ENCODE measurements at regions not wholly inside any gene's neighbourhood (a gene's known extent, or its start where the extent isn't known, plus 50 kb on each side); places are given as distances from the start of the nearest gene placed in this dataset.

GRCh38 chr21:41656946-41657525 lies 109.8 kb downstream of the RIPK4 start:
- no peak overlapping the region for H3K4me3 ChIP-seq (ENCODE audit: low read depth, low read length)
- peaks cover 3% of the 10 kb centered on the region; the same call in 1 of the 2 replicates for H3K27me3 ChIP-seq (ENCODE audit: control insufficient read depth, insufficient read depth, low read length)
- ChIA-PET CTCF (interaction anchor here (1.0 to 1.3 kb wide), 2 partner anchors 14 to 15 kb away, joined by 3 to 4 read pairs; no protein-coding TSS in a partner anchor), POLR2A (no interaction called here)
- DNase-seq (ENCODE audit: low read depth), result no peak
- no peak for TF ChIP-seq CTCF (IDR thresholded peaks at IDR 0.05; ENCODE audit: insufficient read depth, low read depth, low read length)
- H3K36me3 ChIP-seq (ENCODE audit: control insufficient read depth, insufficient read depth, low read length), result no peaks in the 10 kb centered on the region

- Histone ChIP-seq H3K36me3 (ENCODE audit: control insufficient read depth, insufficient read depth, low read length) (no peaks in the 10 kb centered on the region), H3K4me3 (ENCODE audit: low read depth, low read length) (no peak overlapping the region), H3K27me3 (ENCODE audit: control insufficient read depth, insufficient read depth, low read length) (peaks cover 3% of the 10 kb centered on the region; the same call in 1 of the 2 replicates)
- ChIA-PET CTCF (interaction anchor here (1.0 kb wide), 1 partner anchor 9 kb away, joined by 3 read pairs; no protein-coding TSS in a partner anchor), POLR2A (no interaction called here)
- no peak for TF ChIP-seq CTCF (IDR thresholded peaks at IDR 0.05; ENCODE audit: insufficient read depth, low read depth, low read length)
- no peak for DNase-seq (ENCODE audit: low read depth)
Observed at GRCh38 chr21:41655259-41655658, 111.6 kb downstream of the RIPK4 start.

GRCh38 chr21:41653954-41654491 lies 112.8 kb downstream of the RIPK4 start:
- DNase-seq (ENCODE audit: low read depth), result peak; percentile 52
- CTCF ChIA-PET, result interaction anchor here (1.0 to 1.1 kb wide), 3 partner anchors 19 to 163 kb away, joined by 3 read pairs; no protein-coding TSS in a partner anchor
- H3K4me3 ChIP-seq (ENCODE audit: low read depth, low read length), result no peak overlapping the region
- H3K27me3 ChIP-seq (ENCODE audit: control insufficient read depth, insufficient read depth, low read length), result peaks cover 3% of the 10 kb centered on the region; the same call in 1 of the 2 replicates
- POLR2A ChIA-PET, result interaction anchor here (0.5 kb wide), 1 partner anchor 14 kb away, joined by 3 read pairs; no protein-coding TSS in a partner anchor
- no peaks in the 10 kb centered on the region for H3K36me3 ChIP-seq (ENCODE audit: control insufficient read depth, insufficient read depth, low read length)
- TF ChIP-seq CTCF (IDR thresholded peaks at IDR 0.05; ENCODE audit: insufficient read depth, low read depth, low read length), result no peak

- Histone ChIP-seq H3K27me3 (ENCODE audit: control insufficient read depth, insufficient read depth, low read length) (peaks cover 2% of the 10 kb centered on the region; the same call in 1 of the 2 replicates), H3K36me3 (ENCODE audit: control insufficient read depth, insufficient read depth, low read length) (no peaks in the 10 kb centered on the region), H3K4me3 (ENCODE audit: low read depth, low read length) (no peak overlapping the region)
- ChIA-PET CTCF (interaction anchor here (0.7 to 1.1 kb wide), 4 partner anchors 20 to 164 kb away, joined by 3 read pairs; no protein-coding TSS in a partner anchor), POLR2A (interaction anchor here (0.5 kb wide), 1 partner anchor 13 kb away, joined by 3 read pairs; no protein-coding TSS in a partner anchor)
- no peak for TF ChIP-seq CTCF (IDR thresholded peaks at IDR 0.05; ENCODE audit: insufficient read depth, low read depth, low read length)
- DNase-seq (ENCODE audit: low read depth), result no peak
Observed at GRCh38 chr21:41653243-41653953, 113.5 kb downstream of the RIPK4 start.

GRCh38 chr21:41651830-41652229 lies 115.0 kb downstream of the RIPK4 start:
- POLR2A ChIA-PET, result no interaction called here
- no peaks in the 10 kb centered on the region for H3K36me3 ChIP-seq (ENCODE audit: control insufficient read depth, insufficient read depth, low read length)
- H3K27me3 ChIP-seq (ENCODE audit: control insufficient read depth, insufficient read depth, low read length), result no peaks in the 10 kb centered on the region
- CTCF ChIA-PET, result no interaction called here
- H3K4me3 ChIP-seq (ENCODE audit: low read depth, low read length), result no peak overlapping the region
- no peak for DNase-seq (ENCODE audit: low read depth)
- TF ChIP-seq CTCF (IDR thresholded peaks at IDR 0.05; ENCODE audit: insufficient read depth, low read depth, low read length), result no peak
